DND-41 (cell line): ENCODE measurements at regions not wholly inside any gene's neighbourhood (a gene's known extent, or its start where the extent isn't known, plus 50 kb on each side); places are given as distances from the start of the nearest gene placed in this dataset.

Source experiments
- CTCF ChIP-seq: IDR thresholded peaks from 2 replicates; pipeline ENCODE4 v1.5.1; 2012; ENCODE audit warnings: borderline replicate concordance, low read length, moderate library complexity, mild to moderate bottlenecking; ENCODE audit not compliant: poor library complexity, severe bottlenecking; ENCODE audit errors: extremely low read depth
- EZH2 ChIP-seq: IDR thresholded peaks from 3 replicates; pipeline ENCODE4 v1.6.1; 2012; ENCODE audit warnings: borderline replicate concordance, low read depth, mild to moderate bottlenecking, moderate library complexity, low read length, inconsistent platforms; ENCODE audit not compliant: severe bottlenecking

GRCh38 chr5:37929791-37930190 is 90.0 kb upstream of the GDNF start:
- TF ChIP-seq CTCF (no peak), EZH2 (no peak)
